ENCODE measurements at regions not wholly inside any gene's neighbourhood (a gene's known extent, or its start where the extent isn't known, plus 50 kb on each side); places are given as distances from the start of the nearest gene placed in this dataset.

- no peak overlapping the region for H3K4me2 ChIP-seq (ENCODE audit: low read depth, low read length)
- H3K56ac ChIP-seq (ENCODE audit: extremely low read depth, insufficient read depth, low read length), result no peak overlapping the region
- no peak overlapping the region for H3K18ac ChIP-seq (ENCODE audit: low read depth, low read length)
- H2BK15ac ChIP-seq (ENCODE audit: low read depth, low read length), result no peak overlapping the region
- H4K20me1 ChIP-seq (ENCODE audit: insufficient read depth, low read length), result no peaks in the 10 kb centered on the region
- no peak overlapping the region for H3K27ac ChIP-seq (ENCODE audit: insufficient read depth, low read length)
- no peak for ATAC-seq (ENCODE audit: low read depth)
- H3K9me3 ChIP-seq (ENCODE audit: control insufficient read depth, insufficient read depth, low read length), result no peaks in the 10 kb centered on the region
- no peak overlapping the region for H3K23ac ChIP-seq (ENCODE audit: low read depth, low read length)
- dilution Hi-C loops (cut with HindIII; ENCODE audit: low sequenced_read_pairs, unreplicated experiment), result no loop called here
- H2AK9ac ChIP-seq (replicated peaks; ENCODE audit: low read depth, low read length, poor library complexity), result no peak overlapping the region
- no TSS peak for BruUV-seq (replicated peaks)
- intact Hi-C loops (cut with micrococcal nuclease), result no loop called here
- H4K5ac ChIP-seq (ENCODE audit: low read depth, low read length), result no peak overlapping the region
- in situ Hi-C loops (cut with MboI; ENCODE audit: low sequenced_read_pairs), result no loop called here
- H2AFZ ChIP-seq (replicated peaks; ENCODE audit: low read length, poor library complexity), result no peak overlapping the region
- CTCF ChIA-PET, result no interaction called here
- no peak overlapping the region for H4K8ac ChIP-seq (ENCODE audit: low read depth in 2 of 2, low read length in 2 of 2)
- no peak overlapping the region for H2AK5ac ChIP-seq (ENCODE audit: low read depth, low read length)
- POLR2A ChIA-PET (ENCODE audit: unreplicated experiment), result no interaction called here
- no peak overlapping the region for H2BK120ac ChIP-seq (ENCODE audit: low read depth, low read length)
- H3K79me1 ChIP-seq (ENCODE audit: low read depth in 1 of 2, low read length in 2 of 2), result no peaks in the 10 kb centered on the region
- no peak overlapping the region for H3K4me3 ChIP-seq (ENCODE audit: insufficient read depth, low read depth, low read length)
- H3K14ac ChIP-seq (replicated peaks; ENCODE audit: low read depth, low read length), result no peak overlapping the region
- H2BK20ac ChIP-seq (ENCODE audit: low read depth, low read length), result no peak overlapping the region
- H3K4me1 ChIP-seq (ENCODE audit: control insufficient read depth, insufficient read depth, low read length), result no peaks in the 10 kb centered on the region
- H3K4ac ChIP-seq (ENCODE audit: low read depth, low read length), result no peak overlapping the region
- TF ChIP-seq MAFK (IDR thresholded peaks at IDR 0.05; ENCODE audit: low read depth, low read length), result no peak
- TF ChIP-seq BHLHE40 (IDR thresholded peaks at IDR 0.05; ENCODE audit: low read depth, low read length), result no peak
- TF ChIP-seq MXI1 (IDR thresholded peaks at IDR 0.05; ENCODE audit: borderline replicate concordance, low read depth, low read length), result no peak
- no peak for TF ChIP-seq RFX5 (IDR thresholded peaks at IDR 0.05; ENCODE audit: low read depth, low read length)
- no peak for TF ChIP-seq CHD1 (IDR thresholded peaks at IDR 0.05; ENCODE audit: low read depth, low read length)
- TF ChIP-seq CTCF (conservative IDR thresholded peaks at IDR 0.05; ENCODE audit: low read depth, low read length), result no peak
- TF ChIP-seq FOS (IDR thresholded peaks at IDR 0.05; ENCODE audit: low read depth, low read length), result no peak
- TF ChIP-seq RCOR1 (IDR thresholded peaks at IDR 0.05; ENCODE audit: insufficient replicate concordance, low read length), result no peak
- no peak for TF ChIP-seq USF2 (IDR thresholded peaks at IDR 0.05; ENCODE audit: low read depth, low read length)
- no peak for TF ChIP-seq RAD21 (IDR thresholded peaks at IDR 0.05; ENCODE audit: low read length)
- no peak for TF ChIP-seq POLR2A (IDR thresholded peaks at IDR 0.05; ENCODE audit: low read depth, low read length)
- no peak for TF ChIP-seq SMC3 (IDR thresholded peaks at IDR 0.05; ENCODE audit: low read depth, low read length)
- TF ChIP-seq MAZ (IDR thresholded peaks at IDR 0.05; ENCODE audit: borderline replicate concordance, low read depth, low read length), result no peak
- no peak for TF ChIP-seq NFE2L2 (IDR thresholded peaks at IDR 0.05; ENCODE audit: low read depth, low read length)
- no peak for TF ChIP-seq CEBPB (IDR thresholded peaks at IDR 0.05; ENCODE audit: low read depth, low read length)
- no peak for TF ChIP-seq ELK1 (IDR thresholded peaks at IDR 0.05; ENCODE audit: borderline replicate concordance, low read depth, low read length)
- H3K9ac ChIP-seq (ENCODE audit: low read depth, low read length), result no peak overlapping the region
- H4K91ac ChIP-seq (ENCODE audit: insufficient read depth, low read depth, low read length), result no peak overlapping the region
- H3K36me3 ChIP-seq (ENCODE audit: control insufficient read depth, insufficient read depth, low read length), result no peaks in the 10 kb centered on the region
- no CpG with 5 or more reads among the region's 2 CpGs for WGBS, 2 experiments (ENCODE audit: extremely low coverage in 2 of 2, insufficient read length in 1 of 2)
- H2BK5ac ChIP-seq (ENCODE audit: low read depth, low read length, poor library complexity, severe bottlenecking), result no peak overlapping the region
- H3K9me1 ChIP-seq (ENCODE audit: insufficient read depth, low read length), result no peaks in the 10 kb centered on the region
- DNase-seq, result no peak
- H3K27me3 ChIP-seq (ENCODE audit: control insufficient read depth, insufficient read depth, low read length), result no peaks in the 10 kb centered on the region
Measured at GRCh38 chr14:43479596-43480195, 1027.4 kb downstream of the FSCB start.
